ENCODE measurements at regions not wholly inside any gene's neighbourhood (a gene's known extent, or its start where the extent isn't known, plus 50 kb on each side); places are given as distances from the start of the nearest gene placed in this dataset.
A peak's percentile ranks its signal among the peaks of the same experiment; 100 is the strongest.

GRCh38 chr1:239951511-239952140 lies 140.1 kb upstream of the FMN2 start:
- H3K4me3 Mint-ChIP-seq, result no peak overlapping the region
- no peaks in the 10 kb centered on the region for H3K36me3 Mint-ChIP-seq
- no peaks in the 10 kb centered on the region for H3F3A ChIP-seq (ENCODE audit: low read depth)
- no peak overlapping the region for H3K4me3 ChIP-seq
- no peak for TF ChIP-seq EZH2 (IDR thresholded peaks at IDR 0.05)
- peak; percentile 76 for TF ChIP-seq CTCF (IDR thresholded peaks at IDR 0.05)
- no peak for TF ChIP-seq EZH2phosphoT487 (IDR thresholded peaks at IDR 0.05)
- peak; percentile 89 for DNase-seq (ENCODE audit: low spot score)
- H3K4me1 Mint-ChIP-seq, result no peaks in the 10 kb centered on the region
- H3K4me2 ChIP-seq, result no peak overlapping the region
- no peaks in the 10 kb centered on the region for H4K20me1 ChIP-seq (ENCODE audit: low read depth)
- H3K4me1 ChIP-seq, result no peaks in the 10 kb centered on the region
- H2AFZ ChIP-seq (replicated peaks), result no peak overlapping the region
- no peaks in the 10 kb centered on the region for H3K9me3 Mint-ChIP-seq
- no peaks in the 10 kb centered on the region for H3K9me3 ChIP-seq (ENCODE audit: low read depth)
- H3K36me3 ChIP-seq, result no peaks in the 10 kb centered on the region
- no peaks in the 10 kb centered on the region for H3K79me2 ChIP-seq (ENCODE audit: low read depth)
- no peak overlapping the region for H3K9ac ChIP-seq
- H3K27me3 ChIP-seq, result no peaks in the 10 kb centered on the region
- H3K27ac ChIP-seq, result no peak overlapping the region
- H3K27me3 Mint-ChIP-seq (ENCODE audit: insufficient read depth, low read depth), result peaks cover 4% of the 10 kb centered on the region
- no peak overlapping the region for H3K27ac Mint-ChIP-seq

GRCh38 chr1:239952348-239953308 lies 139.1 kb upstream of the FMN2 start:
- H3K4me1 Mint-ChIP-seq, result no peaks in the 10 kb centered on the region

GRCh38 chr1:239954836-239955235 lies 136.8 kb upstream of the FMN2 start:
- Histone ChIP-seq H3F3A (ENCODE audit: low read depth) (no peaks in the 10 kb centered on the region), H3K9ac (no peak overlapping the region), H3K36me3 (no peaks in the 10 kb centered on the region), H3K79me2 (ENCODE audit: low read depth) (no peaks in the 10 kb centered on the region), H3K4me1 (no peaks in the 10 kb centered on the region), H3K4me3 (no peak overlapping the region), H3K9me3 (ENCODE audit: low read depth) (no peaks in the 10 kb centered on the region), H3K4me2 (no peak overlapping the region), H3K27me3 (no peaks in the 10 kb centered on the region), H3K27ac (no peak overlapping the region), H4K20me1 (ENCODE audit: low read depth) (no peaks in the 10 kb centered on the region), H2AFZ (replicated peaks) (no peak overlapping the region)
- TF ChIP-seq CTCF (IDR thresholded peaks at IDR 0.05), result no peak
- no peak for TF ChIP-seq EZH2phosphoT487 (IDR thresholded peaks at IDR 0.05)
- no peak for TF ChIP-seq EZH2 (IDR thresholded peaks at IDR 0.05)
- Mint-ChIP-seq H3K36me3 (no peaks in the 10 kb centered on the region), H3K9me3 (no peaks in the 10 kb centered on the region), H3K4me1 (no peaks in the 10 kb centered on the region), H3K4me3 (no peak overlapping the region), H3K27me3 (ENCODE audit: insufficient read depth, low read depth) (peaks cover 4% of the 10 kb centered on the region), H3K27ac (no peak overlapping the region)
- DNase-seq (ENCODE audit: low spot score), result no peak

More at GRCh38 chr1:239952348-239953308, 139.1 kb upstream of the FMN2 start:
- no peaks in the 10 kb centered on the region for H3K36me3 ChIP-seq
- H3K4me1 ChIP-seq, result no peaks in the 10 kb centered on the region
- no peak overlapping the region for H3K4me3 ChIP-seq
- TF ChIP-seq EZH2 (IDR thresholded peaks at IDR 0.05) (no peak), CTCF (IDR thresholded peaks at IDR 0.05) (peak; percentile 48), EZH2phosphoT487 (IDR thresholded peaks at IDR 0.05) (no peak)
- no peaks in the 10 kb centered on the region for H3K9me3 ChIP-seq (ENCODE audit: low read depth)
- H3K27me3 ChIP-seq, result no peaks in the 10 kb centered on the region
- no peaks in the 10 kb centered on the region for H3K79me2 ChIP-seq (ENCODE audit: low read depth)
- Mint-ChIP-seq H3K36me3 (no peaks in the 10 kb centered on the region), H3K4me3 (no peak overlapping the region), H3K27me3 (ENCODE audit: insufficient read depth, low read depth) (peaks cover 4% of the 10 kb centered on the region), H3K9me3 (no peaks in the 10 kb centered on the region), H3K27ac (no peak overlapping the region)
- no peaks in the 10 kb centered on the region for H3F3A ChIP-seq (ENCODE audit: low read depth)
- peak; percentile 9 for DNase-seq (ENCODE audit: low spot score)
- H4K20me1 ChIP-seq (ENCODE audit: low read depth), result no peaks in the 10 kb centered on the region
- H3K9ac ChIP-seq, result no peak overlapping the region
- no peak overlapping the region for H3K4me2 ChIP-seq
- H3K27ac ChIP-seq, result no peak overlapping the region
- peak overlapping the region; percentile 42 for H2AFZ ChIP-seq (replicated peaks)
